ENCODE measurements at regions not wholly inside any gene's neighbourhood (a gene's known extent, or its start where the extent isn't known, plus 50 kb on each side); places are given as distances from the start of the nearest gene placed in this dataset.
"Not testable (repeated sequence)": the region's sequence is repeated elsewhere in the genome, so short reads cannot be mapped to it uniquely, and the experiment has no call there.

DNA sequence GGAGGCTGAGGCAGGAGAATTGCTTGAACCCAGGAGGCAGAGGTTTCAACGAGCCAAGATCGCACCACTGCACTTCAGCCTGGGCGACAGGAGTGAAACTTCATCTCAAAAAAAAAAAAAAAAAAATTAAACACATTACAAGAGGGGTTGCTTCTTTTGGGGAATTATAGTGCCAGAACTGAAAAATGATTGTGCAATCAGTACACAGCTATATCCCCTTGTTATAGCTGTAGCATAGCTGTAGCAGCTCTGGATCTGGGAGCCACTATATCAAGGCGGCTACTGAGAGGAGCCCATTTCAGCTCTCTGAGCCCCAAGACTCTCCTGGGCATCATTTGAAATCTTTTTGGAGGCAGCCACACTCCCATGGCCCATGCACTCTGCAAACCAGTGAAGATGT is 334.3 kb downstream of the TFAP2A start:
- in situ Hi-C loops (cut with HindIII; ENCODE audit: low sequenced_read_pairs), result no loop called here
- DNase-seq (ENCODE audit: low read depth), result no peak
- H3K4me3 ChIP-seq (ENCODE audit: low read depth, low read length), result no peak overlapping the region
- TF ChIP-seq, protein P1, sequence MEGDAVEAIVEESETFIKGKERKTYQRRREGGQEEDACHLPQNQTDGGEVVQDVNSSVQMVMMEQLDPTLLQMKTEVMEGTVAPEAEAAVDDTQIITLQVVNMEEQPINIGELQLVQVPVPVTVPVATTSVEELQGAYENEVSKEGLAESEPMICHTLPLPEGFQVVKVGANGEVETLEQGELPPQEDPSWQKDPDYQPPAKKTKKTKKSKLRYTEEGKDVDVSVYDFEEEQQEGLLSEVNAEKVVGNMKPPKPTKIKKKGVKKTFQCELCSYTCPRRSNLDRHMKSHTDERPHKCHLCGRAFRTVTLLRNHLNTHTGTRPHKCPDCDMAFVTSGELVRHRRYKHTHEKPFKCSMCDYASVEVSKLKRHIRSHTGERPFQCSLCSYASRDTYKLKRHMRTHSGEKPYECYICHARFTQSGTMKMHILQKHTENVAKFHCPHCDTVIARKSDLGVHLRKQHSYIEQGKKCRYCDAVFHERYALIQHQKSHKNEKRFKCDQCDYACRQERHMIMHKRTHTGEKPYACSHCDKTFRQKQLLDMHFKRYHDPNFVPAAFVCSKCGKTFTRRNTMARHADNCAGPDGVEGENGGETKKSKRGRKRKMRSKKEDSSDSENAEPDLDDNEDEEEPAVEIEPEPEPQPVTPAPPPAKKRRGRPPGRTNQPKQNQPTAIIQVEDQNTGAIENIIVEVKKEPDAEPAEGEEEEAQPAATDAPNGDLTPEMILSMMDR (IDR thresholded peaks at IDR 0.05; ENCODE audit: low read depth, low read length, missing control alignments), result no peak

DNA sequence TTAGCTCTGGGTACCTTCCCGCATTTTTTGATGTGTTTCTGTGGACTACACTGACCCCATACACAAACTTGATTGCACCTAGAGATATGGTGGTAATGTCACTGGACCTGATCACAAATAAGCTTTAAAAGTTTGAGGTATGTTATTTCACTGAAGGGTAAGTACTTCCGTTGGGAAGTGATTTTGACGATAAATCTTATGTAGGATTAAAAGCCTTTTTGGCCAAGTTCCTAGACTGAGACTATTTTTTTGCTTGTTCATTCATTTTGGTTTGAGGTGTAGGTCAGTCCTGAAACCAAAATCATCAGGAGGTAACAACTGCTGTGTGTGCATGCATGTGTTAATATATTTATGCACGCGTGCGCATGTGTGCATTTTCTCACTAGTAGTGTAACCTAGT is 336.3 kb downstream of the TFAP2A start:
- in situ Hi-C loops (cut with HindIII; ENCODE audit: low sequenced_read_pairs), result no loop called here
- TF ChIP-seq, protein P1 (IDR thresholded peaks at IDR 0.05; ENCODE audit: low read depth, low read length, missing control alignments), result no peak
- no peak for DNase-seq (ENCODE audit: low read depth)
- no peak overlapping the region for H3K4me3 ChIP-seq (ENCODE audit: low read depth, low read length)

GRCh38 chr6:10074726-10075125 is 340.1 kb downstream of the TFAP2A start:
- H3K4me3 ChIP-seq (ENCODE audit: low read depth, low read length); in situ Hi-C loops (cut with HindIII; ENCODE audit: low sequenced_read_pairs); DNase-seq (ENCODE audit: low read depth): not testable (repeated sequence)

- in situ Hi-C loops (cut with HindIII; ENCODE audit: low sequenced_read_pairs), result no loop called here
- DNase-seq (ENCODE audit: low read depth), result no peak
- no peak overlapping the region for H3K4me3 ChIP-seq (ENCODE audit: low read depth, low read length)
- TF ChIP-seq, protein P1 (IDR thresholded peaks at IDR 0.05; ENCODE audit: low read depth, low read length, missing control alignments), result no peak
These were observed 341.5 kb downstream of the TFAP2A start for GRCh38 chr6:10073341-10073740.

- TF ChIP-seq, protein P1 (IDR thresholded peaks at IDR 0.05; ENCODE audit: low read depth, low read length, missing control alignments), result no peak
- no peak for DNase-seq (ENCODE audit: low read depth)
- in situ Hi-C loops (cut with HindIII; ENCODE audit: low sequenced_read_pairs), result no loop called here
- H3K4me3 ChIP-seq (ENCODE audit: low read depth, low read length), result no peak overlapping the region
These were observed 343.1 kb downstream of the TFAP2A start for GRCh38 chr6:10071631-10072220.

GRCh38 chr6:10060004-10060403 is 354.9 kb downstream of the TFAP2A start:
- in situ Hi-C loops (cut with HindIII; ENCODE audit: low sequenced_read_pairs), result no loop called here
- no peak overlapping the region for H3K4me3 ChIP-seq (ENCODE audit: low read depth, low read length)
- DNase-seq (ENCODE audit: low read depth), result no peak
- TF ChIP-seq, protein P1 (IDR thresholded peaks at IDR 0.05; ENCODE audit: low read depth, low read length, missing control alignments), result no peak

DNA sequence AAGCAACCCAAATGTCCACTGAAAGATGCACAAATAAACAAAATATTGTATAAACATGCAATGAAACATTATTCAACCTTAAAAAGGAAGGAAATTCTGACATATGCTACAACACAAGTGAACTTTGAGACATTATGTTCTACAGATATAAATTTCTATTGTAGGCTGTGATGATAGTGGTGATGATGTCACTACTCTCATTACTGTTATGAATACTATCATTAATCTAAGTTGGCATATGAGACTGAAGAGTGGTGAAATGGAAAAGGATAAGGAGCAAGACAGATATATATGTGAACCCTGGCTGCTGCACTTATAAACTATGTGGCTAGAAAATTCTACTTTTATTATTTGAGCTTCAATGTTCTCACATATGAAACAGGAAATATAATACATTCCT is 360.2 kb downstream of the TFAP2A start:
- TF ChIP-seq, protein P1 (IDR thresholded peaks at IDR 0.05; ENCODE audit: low read depth, low read length, missing control alignments), result no peak
- DNase-seq (ENCODE audit: low read depth), result no peak
- in situ Hi-C loops (cut with HindIII; ENCODE audit: low sequenced_read_pairs), result no loop called here
- no peak overlapping the region for H3K4me3 ChIP-seq (ENCODE audit: low read depth, low read length)
